ENCODE measurements at regions not wholly inside any gene's neighbourhood (a gene's known extent, or its start where the extent isn't known, plus 50 kb on each side); places are given as distances from the start of the nearest gene placed in this dataset.

- H2AK9ac ChIP-seq (replicated peaks; ENCODE audit: low read depth, low read length, poor library complexity), result no peak overlapping the region
- DNase-seq, result no peak
- no peak overlapping the region for H3K4me2 ChIP-seq (ENCODE audit: low read depth, low read length)
- CTCF ChIA-PET, result no interaction called here
- H3K9me1 ChIP-seq (ENCODE audit: insufficient read depth, low read length), result no peaks in the 10 kb centered on the region
- peaks cover 2% of the 10 kb centered on the region; the same call in 1 of the 2 replicates for H3K9me3 ChIP-seq (ENCODE audit: control insufficient read depth, insufficient read depth, low read length)
- H2BK120ac ChIP-seq (ENCODE audit: low read depth, low read length), result no peak overlapping the region
- H3K27me3 ChIP-seq (ENCODE audit: control insufficient read depth, insufficient read depth, low read length), result no peaks in the 10 kb centered on the region
- H2BK15ac ChIP-seq (ENCODE audit: low read depth, low read length), result no peak overlapping the region
- H3K36me3 ChIP-seq (ENCODE audit: control insufficient read depth, insufficient read depth, low read length), result no peaks in the 10 kb centered on the region
- no peak overlapping the region for H3K56ac ChIP-seq (ENCODE audit: extremely low read depth, insufficient read depth, low read length)
- no peak overlapping the region for H3K27ac ChIP-seq (ENCODE audit: insufficient read depth, low read length)
- no peak overlapping the region for H2BK5ac ChIP-seq (ENCODE audit: low read depth, low read length, poor library complexity, severe bottlenecking)
- H3K18ac ChIP-seq (ENCODE audit: low read depth, low read length), result no peak overlapping the region
- POLR2A ChIA-PET (ENCODE audit: unreplicated experiment), result no interaction called here
- H4K20me1 ChIP-seq (ENCODE audit: insufficient read depth, low read length), result no peaks in the 10 kb centered on the region
- in situ Hi-C loops (cut with MboI; ENCODE audit: low sequenced_read_pairs) (no loop called here), dilution Hi-C loops (cut with HindIII; ENCODE audit: low sequenced_read_pairs, unreplicated experiment) (no loop called here), intact Hi-C loops (cut with micrococcal nuclease) (no loop called here)
- no peak overlapping the region for H3K9ac ChIP-seq (ENCODE audit: low read depth, low read length)
- no peak overlapping the region for H3K4me3 ChIP-seq (ENCODE audit: insufficient read depth, low read depth, low read length)
- H2AFZ ChIP-seq (replicated peaks; ENCODE audit: low read length, poor library complexity), result no peak overlapping the region
- no CpG with 5 or more reads among the region's 1 CpG for WGBS, 2 experiments (ENCODE audit: extremely low coverage in 2 of 2, insufficient read length in 1 of 2)
- no peaks in the 10 kb centered on the region for H3K4me1 ChIP-seq (ENCODE audit: control insufficient read depth, insufficient read depth, low read length)
- H4K91ac ChIP-seq (ENCODE audit: insufficient read depth, low read depth, low read length), result no peak overlapping the region
- no peak overlapping the region for H3K4ac ChIP-seq (ENCODE audit: low read depth, low read length)
- no peak overlapping the region for H4K5ac ChIP-seq (ENCODE audit: low read depth, low read length)
- no peak overlapping the region for H2BK20ac ChIP-seq (ENCODE audit: low read depth, low read length)
- no peak overlapping the region for H3K23ac ChIP-seq (ENCODE audit: low read depth, low read length)
- no peak overlapping the region for H2AK5ac ChIP-seq (ENCODE audit: low read depth, low read length)
- TF ChIP-seq RAD21 (IDR thresholded peaks at IDR 0.05; ENCODE audit: low read length) (no peak), CEBPB (IDR thresholded peaks at IDR 0.05; ENCODE audit: low read depth, low read length) (no peak), SMC3 (IDR thresholded peaks at IDR 0.05; ENCODE audit: low read depth, low read length) (no peak), BHLHE40 (IDR thresholded peaks at IDR 0.05; ENCODE audit: low read depth, low read length) (no peak), RCOR1 (IDR thresholded peaks at IDR 0.05; ENCODE audit: insufficient replicate concordance, low read length) (no peak), CTCF (conservative IDR thresholded peaks at IDR 0.05; ENCODE audit: low read depth, low read length) (no peak), CHD1 (IDR thresholded peaks at IDR 0.05; ENCODE audit: low read depth, low read length) (no peak), USF2 (IDR thresholded peaks at IDR 0.05; ENCODE audit: low read depth, low read length) (no peak), RFX5 (IDR thresholded peaks at IDR 0.05; ENCODE audit: low read depth, low read length) (no peak), FOS (IDR thresholded peaks at IDR 0.05; ENCODE audit: low read depth, low read length) (no peak), MAFK (IDR thresholded peaks at IDR 0.05; ENCODE audit: low read depth, low read length) (no peak), ELK1 (IDR thresholded peaks at IDR 0.05; ENCODE audit: borderline replicate concordance, low read depth, low read length) (no peak), MXI1 (IDR thresholded peaks at IDR 0.05; ENCODE audit: borderline replicate concordance, low read depth, low read length) (no peak)
- no peak overlapping the region for H3K14ac ChIP-seq (replicated peaks; ENCODE audit: low read depth, low read length)
- H3K79me1 ChIP-seq (ENCODE audit: low read depth in 1 of 2, low read length in 2 of 2), result no peaks in the 10 kb centered on the region
- no peak overlapping the region for H4K8ac ChIP-seq (ENCODE audit: low read depth in 2 of 2, low read length in 2 of 2)
- no TSS peak for BruUV-seq (replicated peaks)
- no peak for ATAC-seq (ENCODE audit: low read depth)
These were observed 1142.3 kb downstream of the NXPH1 start for GRCh38 chr7:9575716-9576115.

Measured in IMR-90 (cell line).